Esophagus muscularis mucosa (tissue), 3 donors: ENCODE measurements at regions not wholly inside any gene's neighbourhood (a gene's known extent, or its start where the extent isn't known, plus 50 kb on each side); places are given as distances from the start of the nearest gene placed in this dataset.

ENCODE experiments used
- CTCF ChIP-seq, 3 experiments: fragments of 200-600 bp in 2 of 3; fragments of 450-650 bp in 1 of 3; sonication (generic) in 2 of 3; IDR thresholded peaks; one replicate each; pipeline ENCODE4 v1.5.1; 2017 to 2019; ENCODE audit warnings: antibody characterized with exemption in 3 of 3, mild to moderate bottlenecking in 2 of 3, moderate library complexity in 1 of 3
- EP300 ChIP-seq: sonication (generic); formaldehyde crosslinking; IDR thresholded peaks from one replicate; pipeline ENCODE4 v1.6.1; 2017; ENCODE audit warnings: antibody characterized with exemption

DNA sequence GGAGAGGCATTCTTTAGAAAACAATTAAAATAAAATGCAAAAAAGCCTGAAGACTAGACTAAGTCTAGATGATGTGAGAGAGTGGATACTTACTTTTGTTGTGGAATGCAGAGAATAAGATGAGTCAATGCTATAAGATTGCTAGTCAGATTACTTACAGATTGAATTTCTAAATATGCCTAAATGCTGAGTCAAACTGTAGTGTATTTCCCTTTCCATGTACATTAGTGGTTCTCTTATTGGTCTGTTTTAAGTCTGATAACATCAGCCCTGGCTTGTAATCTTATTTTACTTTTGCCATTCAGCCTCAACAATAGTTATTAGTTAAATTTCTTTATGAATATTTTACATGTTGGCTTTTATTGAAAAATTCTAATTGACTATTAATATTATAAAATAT, 702.7 kb downstream of the SOCS6 start:
- TF ChIP-seq CTCF (IDR thresholded peaks at IDR 0.05) (no peak), EP300 (no peak)
